ENCODE measurements at regions not wholly inside any gene's neighbourhood (a gene's known extent, or its start where the extent isn't known, plus 50 kb on each side); places are given as distances from the start of the nearest gene placed in this dataset.

GRCh38 chr5:105840800-105841199, 1829.9 kb downstream of the EFNA5 start:
- TF ChIP-seq CTCF (IDR thresholded peaks at IDR 0.05) (no peak), POLR2A (IDR thresholded peaks at IDR 0.05) (no peak)

Measured in right lobe of liver (tissue), 4 donors.